MG63 (cell line): ENCODE measurements at regions not wholly inside any gene's neighbourhood (a gene's known extent, or its start where the extent isn't known, plus 50 kb on each side); places are given as distances from the start of the nearest gene placed in this dataset.

ENCODE experiments used
- DNase-seq: peaks from one replicate; pipeline ENCODE4 v3.0.0-alpha.2; 2020
- H3K27me3 ChIP-seq: fragments of 250-450 bp; sonication (Bioruptor Pico); 2 replicates; pipeline ENCODE4 v1.5.1; 2020; ENCODE audit warnings: mild to moderate bottlenecking, moderate library complexity
- H3K36me3 ChIP-seq: fragments of 250-450 bp; sonication (Bioruptor Pico); 2 replicates; pipeline ENCODE4 v1.5.1; 2020; ENCODE audit warnings: mild to moderate bottlenecking, moderate library complexity
- H3K4me3 ChIP-seq: fragments of 250-450 bp; sonication (Bioruptor Pico); 2 replicates; pipeline ENCODE4 v1.5.1; 2020; ENCODE audit warnings: mild to moderate bottlenecking, moderate library complexity
- H3K9me3 ChIP-seq: fragments of 250-450 bp; sonication (Bioruptor Pico); 2 replicates; pipeline ENCODE4 v1.5.1; 2020; ENCODE audit warnings: mild to moderate bottlenecking, moderate library complexity

- Histone ChIP-seq H3K27me3 (no peaks in the 10 kb centered on the region), H3K9me3 (no peaks in the 10 kb centered on the region), H3K36me3 (no peaks in the 10 kb centered on the region), H3K4me3 (no peak overlapping the region)
- DNase-seq, result no peak
These were observed 139.6 kb downstream of the AASDH start for GRCh38 chr4:56247646-56248045.

- H3K27me3 ChIP-seq, result no peaks in the 10 kb centered on the region
- no peak overlapping the region for H3K4me3 ChIP-seq
- no peaks in the 10 kb centered on the region for H3K36me3 ChIP-seq
- H3K9me3 ChIP-seq, result no peaks in the 10 kb centered on the region
- DNase-seq, result no peak
These were observed 141.1 kb downstream of the AASDH start for GRCh38 chr4:56246233-56246610.

- Histone ChIP-seq H3K27me3 (no peaks in the 10 kb centered on the region), H3K9me3 (no peaks in the 10 kb centered on the region), H3K4me3 (no peak overlapping the region), H3K36me3 (no peaks in the 10 kb centered on the region)
- DNase-seq, result no peak
These were observed 141.6 kb downstream of the AASDH start for GRCh38 chr4:56245547-56246232.

- no peak overlapping the region for H3K4me3 ChIP-seq
- DNase-seq, result no peak
- no peaks in the 10 kb centered on the region for H3K27me3 ChIP-seq
- H3K36me3 ChIP-seq, result no peaks in the 10 kb centered on the region
- H3K9me3 ChIP-seq, result no peaks in the 10 kb centered on the region
These were observed 142.6 kb downstream of the AASDH start for GRCh38 chr4:56244681-56245080.

- no peaks in the 10 kb centered on the region for H3K27me3 ChIP-seq
- H3K4me3 ChIP-seq, result no peak overlapping the region
- H3K9me3 ChIP-seq, result no peaks in the 10 kb centered on the region
- H3K36me3 ChIP-seq, result no peaks in the 10 kb centered on the region
- no peak for DNase-seq
These were observed 144.2 kb downstream of the AASDH start for GRCh38 chr4:56243107-56243506.

GRCh38 chr4:56241500-56241899, 145.8 kb downstream of the AASDH start:
- Histone ChIP-seq H3K27me3 (no peaks in the 10 kb centered on the region), H3K36me3 (no peaks in the 10 kb centered on the region), H3K4me3 (no peak overlapping the region), H3K9me3 (no peaks in the 10 kb centered on the region)
- no peak for DNase-seq

- no peaks in the 10 kb centered on the region for H3K36me3 ChIP-seq
- no peak overlapping the region for H3K4me3 ChIP-seq
- no peaks in the 10 kb centered on the region for H3K9me3 ChIP-seq
- DNase-seq, result no peak
- no peaks in the 10 kb centered on the region for H3K27me3 ChIP-seq
These were observed 146.6 kb downstream of the AASDH start for GRCh38 chr4:56240554-56241174.

GRCh38 chr4:56238251-56238650, 149.0 kb downstream of the AASDH start:
- Histone ChIP-seq H3K4me3 (no peak overlapping the region), H3K36me3 (no peaks in the 10 kb centered on the region), H3K9me3 (no peaks in the 10 kb centered on the region), H3K27me3 (no peaks in the 10 kb centered on the region)
- no peak for DNase-seq

GRCh38 chr4:56235725-56236124, 151.6 kb downstream of the AASDH start:
- H3K9me3 ChIP-seq, result no peaks in the 10 kb centered on the region
- H3K4me3 ChIP-seq, result no peak overlapping the region
- no peaks in the 10 kb centered on the region for H3K36me3 ChIP-seq
- H3K27me3 ChIP-seq, result no peaks in the 10 kb centered on the region
- no peak for DNase-seq

GRCh38 chr4:56235011-56235410, 152.3 kb downstream of the AASDH start:
- DNase-seq, result no peak
- Histone ChIP-seq H3K36me3 (no peaks in the 10 kb centered on the region), H3K4me3 (no peak overlapping the region), H3K9me3 (no peaks in the 10 kb centered on the region), H3K27me3 (no peaks in the 10 kb centered on the region)

- no peaks in the 10 kb centered on the region for H3K27me3 ChIP-seq
- DNase-seq, result no peak
- no peak overlapping the region for H3K4me3 ChIP-seq
- no peaks in the 10 kb centered on the region for H3K9me3 ChIP-seq
- H3K36me3 ChIP-seq, result no peaks in the 10 kb centered on the region
These were observed 153.2 kb downstream of the AASDH start for GRCh38 chr4:56234098-56234497.

GRCh38 chr4:56231410-56231809, 155.9 kb downstream of the AASDH start:
- H3K27me3 ChIP-seq, result no peaks in the 10 kb centered on the region
- H3K4me3 ChIP-seq, result no peak overlapping the region

GRCh38 chr4:56229947-56230346, 157.3 kb downstream of the AASDH start:
- Histone ChIP-seq H3K9me3 (no peaks in the 10 kb centered on the region), H3K27me3 (no peaks in the 10 kb centered on the region), H3K4me3 (no peak overlapping the region), H3K36me3 (no peaks in the 10 kb centered on the region)
- no peak for DNase-seq

More at GRCh38 chr4:56231410-56231809, 155.9 kb downstream of the AASDH start:
- no peak for DNase-seq
- Histone ChIP-seq H3K36me3 (no peaks in the 10 kb centered on the region), H3K9me3 (no peaks in the 10 kb centered on the region)

- H3K36me3 ChIP-seq, result no peaks in the 10 kb centered on the region
- H3K9me3 ChIP-seq, result no peaks in the 10 kb centered on the region
- H3K4me3 ChIP-seq, result no peak overlapping the region
- H3K27me3 ChIP-seq, result no peaks in the 10 kb centered on the region
- no peak for DNase-seq
These were observed 159.9 kb downstream of the AASDH start for GRCh38 chr4:56227301-56227835.

- no peaks in the 10 kb centered on the region for H3K9me3 ChIP-seq
- no peaks in the 10 kb centered on the region for H3K27me3 ChIP-seq
- H3K36me3 ChIP-seq, result no peaks in the 10 kb centered on the region
- DNase-seq, result no peak
- no peak overlapping the region for H3K4me3 ChIP-seq
These were observed 160.7 kb downstream of the AASDH start for GRCh38 chr4:56226579-56226978.

- no peak for DNase-seq
- no peaks in the 10 kb centered on the region for H3K36me3 ChIP-seq
- no peaks in the 10 kb centered on the region for H3K27me3 ChIP-seq
- no peak overlapping the region for H3K4me3 ChIP-seq
- H3K9me3 ChIP-seq, result no peaks in the 10 kb centered on the region
These were observed 162.7 kb downstream of the AASDH start for GRCh38 chr4:56224641-56225040.

- Histone ChIP-seq H3K9me3 (no peaks in the 10 kb centered on the region), H3K36me3 (no peaks in the 10 kb centered on the region), H3K4me3 (no peak overlapping the region), H3K27me3 (no peaks in the 10 kb centered on the region)
- DNase-seq, result no peak
These were observed 164.8 kb downstream of the AASDH start for GRCh38 chr4:56222514-56222913.

GRCh38 chr4:56220261-56220660, 167.0 kb downstream of the AASDH start:
- Histone ChIP-seq H3K4me3 (no peak overlapping the region), H3K36me3 (no peaks in the 10 kb centered on the region), H3K27me3 (no peaks in the 10 kb centered on the region), H3K9me3 (no peaks in the 10 kb centered on the region)
- DNase-seq, result no peak
